Hepatocyte (in vitro differentiated cells): ENCODE measurements at regions not wholly inside any gene's neighbourhood (a gene's known extent, or its start where the extent isn't known, plus 50 kb on each side); places are given as distances from the start of the nearest gene placed in this dataset.

Experiments
- DNase-seq: peaks from one replicate; pipeline ENCODE4 v3.0.0-alpha.2; 2016; ENCODE audit warnings: low spot score
- H2AFZ ChIP-seq: fragments of 200-600 bp; sonication (generic); 2 replicates; pipeline ENCODE4 v1.6.0; 2016; ENCODE audit warnings: antibody characterized with exemption, mild to moderate bottlenecking
- H3K27ac ChIP-seq: fragments of 200-600 bp; sonication (generic); 2 replicates; pipeline ENCODE4 v1.5.1; 2016; ENCODE audit warnings: mild to moderate bottlenecking
- H3K27me3 ChIP-seq: fragments of 200-600 bp; sonication (generic); 2 replicates; pipeline ENCODE4 v1.6.1; 2016
- H3K36me3 ChIP-seq: fragments of 200-600 bp; sonication (generic); replicated peaks from 2 replicates; pipeline ENCODE4 v1.5.1; 2016; ENCODE audit warnings: low read depth; ENCODE audit not compliant: insufficient read depth
- H3K4me1 ChIP-seq: fragments of 200-600 bp; sonication (generic); 2 replicates; pipeline ENCODE4 v1.5.1; 2016; ENCODE audit warnings: mild to moderate bottlenecking, moderate library complexity; ENCODE audit not compliant: insufficient read depth
- H3K4me2 ChIP-seq: fragments of 200-600 bp; sonication (generic); 2 replicates; pipeline ENCODE4 v1.6.0; 2016
- H3K4me3 ChIP-seq: fragments of 200-600 bp; sonication (generic); 2 replicates; pipeline ENCODE4 v1.5.1; 2016; ENCODE audit warnings: mild to moderate bottlenecking
- H3K79me2 ChIP-seq: fragments of 200-600 bp; sonication (generic); 2 replicates; pipeline ENCODE4 v1.6.0; 2017; ENCODE audit warnings: mild to moderate bottlenecking
- H3K9me2 ChIP-seq: fragments of 200-600 bp; sonication (generic); replicated peaks from 2 replicates; pipeline ENCODE4 v1.6.0; 2017; ENCODE audit warnings: mild to moderate bottlenecking; ENCODE audit not compliant: insufficient read depth
- H3K9me3 ChIP-seq: fragments of 200-600 bp; sonication (generic); 2 replicates; pipeline ENCODE4 v1.5.1; 2016; ENCODE audit warnings: low read depth, mild to moderate bottlenecking
- H4K20me1 ChIP-seq: fragments of 200-600 bp; sonication (generic); 2 replicates; pipeline ENCODE4 v1.6.0; 2016; ENCODE audit warnings: mild to moderate bottlenecking; ENCODE audit not compliant: insufficient read depth, poor library complexity, severe bottlenecking
- CTCF ChIP-seq: fragments of 200-600 bp; sonication (generic); IDR thresholded peaks from 2 replicates; pipeline ENCODE4 v1.5.1; 2016; ENCODE audit warnings: antibody characterized with exemption, mild to moderate bottlenecking; ENCODE audit not compliant: poor library complexity
- EZH2 ChIP-seq: fragments of 200-600 bp; sonication (generic); IDR thresholded peaks from 2 replicates; pipeline ENCODE4 v1.6.1; 2016; ENCODE audit warnings: antibody characterized with exemption, mild to moderate bottlenecking, borderline replicate concordance
- EZH2phosphoT487 ChIP-seq: fragments of 200-600 bp; sonication (generic); IDR thresholded peaks from one replicate; pipeline ENCODE4 v1.6.1; 2018; ENCODE audit warnings: antibody characterized with exemption, mild to moderate bottlenecking, low read depth, moderate library complexity; ENCODE audit not compliant: unreplicated experiment, severe bottlenecking
- WGBS: methylation state at CpG from one replicate; pipeline ENCODE4 v1.1.6; 2016; ENCODE audit warnings: low lambda C conversion rate; ENCODE audit errors: missing lambda C conversion rate; 5-methylcytosine and 5-hydroxymethylcytosine counted together

- WGBS = 89% methylated on average over 3 of the region's 3 CpGs
- no peak for DNase-seq
- Histone ChIP-seq H3K4me3 (no peak overlapping the region), H3K27ac (no peak overlapping the region), H3K4me2 (no peak overlapping the region), H3K79me2 (no peaks in the 10 kb centered on the region), H3K4me1 (peaks cover 4% of the 10 kb centered on the region), H3K9me3 (no peaks in the 10 kb centered on the region), H3K9me2 (no peaks in the 10 kb centered on the region), H2AFZ (no peak overlapping the region), H4K20me1 (no peaks in the 10 kb centered on the region), H3K36me3 (no peaks in the 10 kb centered on the region), H3K27me3 (no peaks in the 10 kb centered on the region)
- TF ChIP-seq EZH2 = no peak
- TF ChIP-seq CTCF = no peak
- no peak for TF ChIP-seq EZH2phosphoT487
Measured at GRCh38 chr3:64369390-64369789, 144.1 kb upstream of the PRICKLE2 start.

- Histone ChIP-seq H3K4me2 (peak overlapping the region; percentile 11), H3K27me3 (no peaks in the 10 kb centered on the region), H3K9me3 (no peaks in the 10 kb centered on the region), H3K36me3 (no peaks in the 10 kb centered on the region), H3K79me2 (no peaks in the 10 kb centered on the region), H4K20me1 (no peaks in the 10 kb centered on the region), H3K27ac (no peak overlapping the region), H2AFZ (no peak overlapping the region), H3K9me2 (no peaks in the 10 kb centered on the region), H3K4me3 (no peak overlapping the region), H3K4me1 (peaks cover 4% of the 10 kb centered on the region)
- TF ChIP-seq EZH2 (no peak), CTCF (no peak), EZH2phosphoT487 (no peak)
- DNase-seq = peak; percentile 26
- WGBS = 53% methylated on average over 10 of the region's 10 CpGs
Measured at GRCh38 chr3:64368257-64369020, 143.2 kb upstream of the PRICKLE2 start.

GRCh38 chr3:64365877-64366276 is 140.6 kb upstream of the PRICKLE2 start:
- H2AFZ ChIP-seq = no peak overlapping the region
- no peak for DNase-seq
- 97% methylated on average over 5 of the region's 5 CpGs for WGBS
- H3K9me3 ChIP-seq = no peaks in the 10 kb centered on the region
- no peaks in the 10 kb centered on the region for H3K9me2 ChIP-seq
- H3K4me3 ChIP-seq = no peak overlapping the region
- H3K79me2 ChIP-seq = no peaks in the 10 kb centered on the region
- no peaks in the 10 kb centered on the region for H3K27me3 ChIP-seq
- no peaks in the 10 kb centered on the region for H3K36me3 ChIP-seq
- H3K4me1 ChIP-seq = peaks cover 4% of the 10 kb centered on the region
- no peak overlapping the region for H3K27ac ChIP-seq
- no peaks in the 10 kb centered on the region for H4K20me1 ChIP-seq
- H3K4me2 ChIP-seq = no peak overlapping the region
- TF ChIP-seq CTCF = no peak
- no peak for TF ChIP-seq EZH2
- TF ChIP-seq EZH2phosphoT487 = no peak
